ENCODE measurements at regions not wholly inside any gene's neighbourhood (a gene's known extent, or its start where the extent isn't known, plus 50 kb on each side); places are given as distances from the start of the nearest gene placed in this dataset.

- no peak for TF ChIP-seq ELK1 (IDR thresholded peaks at IDR 0.05; ENCODE audit: borderline replicate concordance, low read depth, low read length)
- no peak for TF ChIP-seq CTCF (conservative IDR thresholded peaks at IDR 0.05; ENCODE audit: low read depth, low read length)
- no peak for TF ChIP-seq POLR2A (IDR thresholded peaks at IDR 0.05; ENCODE audit: low read depth, low read length)
- TF ChIP-seq RAD21 (IDR thresholded peaks at IDR 0.05; ENCODE audit: low read length), result no peak
- TF ChIP-seq FOS (IDR thresholded peaks at IDR 0.05; ENCODE audit: low read depth, low read length), result no peak
- TF ChIP-seq MXI1 (IDR thresholded peaks at IDR 0.05; ENCODE audit: borderline replicate concordance, low read depth, low read length), result no peak
- no peak for TF ChIP-seq RFX5 (IDR thresholded peaks at IDR 0.05; ENCODE audit: low read depth, low read length)
- no peak for TF ChIP-seq USF2 (IDR thresholded peaks at IDR 0.05; ENCODE audit: low read depth, low read length)
These were observed 276.8 kb downstream of the HTR1A start for GRCh38 chr5:63685454-63685853.

All from IMR-90 (cell line).